ENCODE measurements at regions not wholly inside any gene's neighbourhood (a gene's known extent, or its start where the extent isn't known, plus 50 kb on each side); places are given as distances from the start of the nearest gene placed in this dataset.

DNA sequence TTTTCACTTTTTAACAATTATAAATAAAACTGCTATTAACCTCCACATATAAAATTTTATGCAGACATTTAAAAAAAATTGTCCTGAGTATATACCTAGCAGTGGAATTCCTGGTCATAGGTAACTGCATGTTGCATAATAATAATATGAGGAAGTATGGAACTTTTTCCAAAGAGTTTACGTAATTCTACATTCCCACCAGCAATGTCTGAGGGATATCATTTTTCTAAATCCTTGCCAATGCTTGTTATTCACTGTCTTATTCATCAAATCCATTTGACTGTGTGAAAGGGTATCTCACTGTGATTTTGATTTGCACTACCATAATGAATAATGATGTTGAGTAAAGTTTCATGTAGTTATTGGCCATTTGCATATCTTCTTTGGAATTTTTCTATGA lies 393.8 kb downstream of the LRFN5 start:
- TF ChIP-seq, protein P1, sequence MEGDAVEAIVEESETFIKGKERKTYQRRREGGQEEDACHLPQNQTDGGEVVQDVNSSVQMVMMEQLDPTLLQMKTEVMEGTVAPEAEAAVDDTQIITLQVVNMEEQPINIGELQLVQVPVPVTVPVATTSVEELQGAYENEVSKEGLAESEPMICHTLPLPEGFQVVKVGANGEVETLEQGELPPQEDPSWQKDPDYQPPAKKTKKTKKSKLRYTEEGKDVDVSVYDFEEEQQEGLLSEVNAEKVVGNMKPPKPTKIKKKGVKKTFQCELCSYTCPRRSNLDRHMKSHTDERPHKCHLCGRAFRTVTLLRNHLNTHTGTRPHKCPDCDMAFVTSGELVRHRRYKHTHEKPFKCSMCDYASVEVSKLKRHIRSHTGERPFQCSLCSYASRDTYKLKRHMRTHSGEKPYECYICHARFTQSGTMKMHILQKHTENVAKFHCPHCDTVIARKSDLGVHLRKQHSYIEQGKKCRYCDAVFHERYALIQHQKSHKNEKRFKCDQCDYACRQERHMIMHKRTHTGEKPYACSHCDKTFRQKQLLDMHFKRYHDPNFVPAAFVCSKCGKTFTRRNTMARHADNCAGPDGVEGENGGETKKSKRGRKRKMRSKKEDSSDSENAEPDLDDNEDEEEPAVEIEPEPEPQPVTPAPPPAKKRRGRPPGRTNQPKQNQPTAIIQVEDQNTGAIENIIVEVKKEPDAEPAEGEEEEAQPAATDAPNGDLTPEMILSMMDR (conservative IDR thresholded peaks at IDR 0.05) = no peak
- TF ChIP-seq ZFX (IDR thresholded peaks at IDR 0.05) = no peak
